ENCODE measurements at regions not wholly inside any gene's neighbourhood (a gene's known extent, or its start where the extent isn't known, plus 50 kb on each side); places are given as distances from the start of the nearest gene placed in this dataset.
A peak's percentile ranks its signal among the peaks of the same experiment; 100 is the strongest.

GRCh38 chr5:3032513-3032912, 281.0 kb upstream of the IRX2 start:
- DNase-seq = no peak

DNA sequence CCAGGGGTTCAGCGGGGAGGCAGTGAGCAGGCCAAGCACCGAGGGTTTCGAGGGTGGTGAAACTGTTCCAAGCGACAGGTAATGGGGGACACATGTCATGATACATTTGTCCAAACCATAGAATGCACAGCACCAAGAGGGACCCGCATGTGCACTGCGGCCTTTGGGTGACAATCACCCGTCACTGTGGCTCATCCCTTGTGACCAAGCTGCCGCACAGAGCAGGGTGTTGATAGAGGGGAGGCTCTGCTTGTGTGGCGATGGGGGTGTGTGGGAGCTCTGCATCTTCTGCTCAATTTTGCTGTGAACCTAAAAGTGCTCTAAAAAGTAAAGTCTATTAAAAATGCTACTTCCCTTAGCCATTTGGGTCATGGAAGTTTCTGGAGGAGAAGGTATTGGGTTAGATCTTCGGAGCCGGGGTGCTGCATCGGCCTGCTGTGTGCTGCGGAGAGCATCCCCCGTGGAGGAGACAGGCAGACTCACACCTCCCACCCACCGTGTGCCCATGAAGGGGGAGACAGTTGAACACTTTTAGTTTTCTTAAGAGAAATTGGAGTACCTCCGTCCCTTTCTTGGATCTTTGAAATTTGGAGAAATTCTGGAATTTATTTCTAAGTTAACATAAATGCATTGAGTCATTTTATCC, 280.4 kb upstream of the IRX2 start:
- no peak for DNase-seq

- no peak for DNase-seq
These were observed 279.2 kb upstream of the IRX2 start for GRCh38 chr5:3030511-3031165.

GRCh38 chr5:3029396-3029795, 277.9 kb upstream of the IRX2 start:
- no peak for DNase-seq

DNA sequence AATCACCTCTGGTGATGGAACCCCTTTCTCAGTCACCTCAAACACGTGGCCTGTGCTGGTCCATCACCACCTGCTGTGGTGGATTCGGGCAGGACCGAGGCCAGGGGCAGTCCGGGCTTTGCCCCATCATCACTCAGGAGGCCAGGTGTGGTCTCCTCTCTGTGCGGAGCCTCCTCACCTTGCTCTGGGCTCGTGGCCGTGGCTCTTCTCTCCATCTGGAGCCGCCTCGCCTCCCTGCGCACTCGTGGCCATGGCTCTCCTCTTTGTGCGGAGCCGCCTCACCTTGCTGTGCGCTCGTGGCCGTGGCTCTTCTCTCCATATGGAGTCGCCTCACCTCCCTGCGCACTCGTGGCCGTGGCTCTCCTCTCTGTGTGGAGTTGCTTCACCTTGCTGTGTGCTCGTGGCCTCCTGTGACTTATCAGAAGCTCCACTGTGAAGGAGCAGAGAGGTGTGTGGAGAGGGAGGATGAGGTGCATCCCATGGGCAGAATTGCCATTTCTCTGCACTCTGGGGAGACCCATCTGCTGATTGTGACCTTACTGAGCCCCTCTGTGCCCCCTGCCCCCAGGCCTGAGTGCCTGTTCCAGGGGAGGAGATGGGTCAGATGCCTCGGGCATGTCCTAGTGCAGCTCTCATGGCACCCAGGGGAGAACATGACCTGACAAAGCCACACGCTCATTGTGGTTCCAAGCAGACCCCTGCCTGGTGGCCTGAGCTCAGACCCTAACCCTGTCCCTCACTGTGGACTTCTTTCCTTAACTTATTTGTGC, 276.6 kb upstream of the IRX2 start:
- no peak for DNase-seq

DNA sequence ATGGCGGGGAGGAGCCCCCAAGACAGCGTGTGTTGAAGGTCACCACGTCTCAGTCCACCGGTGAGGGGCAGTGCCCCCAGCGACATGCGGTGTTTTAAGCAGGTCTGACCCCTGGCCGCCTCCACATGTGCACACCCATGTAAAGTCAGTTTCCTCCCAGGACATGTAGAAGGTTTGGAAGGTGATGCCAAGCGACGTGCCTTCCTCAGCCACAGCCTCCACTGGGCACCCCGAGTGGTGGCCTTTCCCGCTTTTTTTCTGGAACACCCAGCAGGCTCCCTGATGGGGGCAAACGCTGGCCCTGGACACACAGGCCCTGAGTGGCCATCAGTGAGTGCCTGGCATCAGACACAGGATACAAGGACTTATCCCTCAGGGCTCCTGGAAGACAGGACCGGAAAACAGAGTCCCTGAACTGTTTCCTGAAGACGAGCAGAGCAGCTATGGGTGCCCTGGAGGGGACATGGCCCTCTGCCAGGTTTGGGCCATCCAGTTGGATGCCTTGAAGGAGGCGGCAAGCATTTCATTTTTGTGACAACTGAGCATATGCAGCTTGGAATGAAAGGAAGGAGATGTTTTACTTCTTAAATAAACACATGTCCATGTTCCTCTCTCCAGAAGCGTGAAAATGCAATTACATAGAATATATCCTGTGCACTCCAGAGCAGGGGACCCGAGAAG, 275.8 kb upstream of the IRX2 start:
- no peak for DNase-seq

DNA sequence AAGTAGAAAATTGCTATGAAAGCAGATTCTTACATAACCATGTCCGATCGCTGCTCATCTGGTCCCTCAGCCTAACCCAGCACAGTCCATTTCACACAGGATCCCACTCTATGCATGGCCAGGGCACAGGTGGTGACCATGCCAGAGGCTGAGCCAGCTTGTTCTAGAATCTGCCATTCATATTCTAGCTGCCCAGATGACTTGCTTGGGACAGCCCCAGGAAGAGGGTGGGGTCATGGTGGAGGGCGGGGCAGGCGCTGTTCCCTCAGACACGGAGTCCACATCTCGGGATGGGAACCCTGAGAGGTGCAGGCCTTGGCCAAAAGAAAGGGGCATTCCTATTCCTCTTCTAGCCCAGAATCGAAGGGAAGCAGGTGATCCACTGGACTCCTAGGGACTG, 275.2 kb upstream of the IRX2 start:
- DNase-seq = no peak

- no peak for DNase-seq
These were observed 274.6 kb upstream of the IRX2 start for GRCh38 chr5:3026099-3026498.

- DNase-seq = peak; percentile 23
These were observed 273.9 kb upstream of the IRX2 start for GRCh38 chr5:3025392-3025791.

DNA sequence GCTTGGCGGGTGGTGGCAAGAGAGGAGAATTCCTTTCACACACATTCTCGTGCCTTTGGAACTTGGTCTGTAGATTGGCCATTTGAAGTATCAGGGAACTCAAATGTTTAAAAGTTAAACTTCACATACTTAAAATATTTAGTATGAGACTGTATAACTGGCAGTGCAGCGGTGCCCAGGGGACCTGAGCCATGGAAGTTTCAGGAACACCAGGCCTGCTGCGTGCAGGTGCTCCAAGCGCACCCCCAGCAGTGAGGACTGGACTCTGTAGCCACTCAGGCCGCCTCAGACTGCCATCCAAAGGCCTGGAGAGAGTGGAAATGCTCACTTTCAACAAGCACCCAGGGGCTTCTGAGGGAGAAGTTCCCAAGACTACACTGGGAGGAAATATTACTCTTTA, 273.5 kb upstream of the IRX2 start:
- DNase-seq = no peak

- no peak for DNase-seq
These were observed 273.1 kb upstream of the IRX2 start for GRCh38 chr5:3024554-3024953.

DNA sequence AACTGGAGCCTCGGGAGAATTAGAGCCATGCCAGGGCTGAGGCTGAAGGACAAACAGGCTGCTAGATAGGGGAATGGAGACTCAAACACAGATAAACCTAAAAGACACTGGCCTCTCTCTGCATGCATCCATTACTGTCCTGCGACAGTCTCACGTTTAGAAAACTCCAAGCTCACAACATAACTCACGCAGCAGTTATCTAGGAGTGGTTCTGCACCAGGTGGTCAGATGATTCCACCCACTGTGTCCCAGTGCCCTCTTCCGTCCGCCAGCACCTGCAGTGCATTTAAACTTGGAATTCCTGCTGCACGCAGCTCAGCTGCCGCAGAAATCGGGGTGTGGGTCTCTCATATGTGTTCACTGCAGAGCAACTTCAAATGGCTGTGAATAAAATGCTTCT, 272.6 kb upstream of the IRX2 start:
- DNase-seq = no peak

DNA sequence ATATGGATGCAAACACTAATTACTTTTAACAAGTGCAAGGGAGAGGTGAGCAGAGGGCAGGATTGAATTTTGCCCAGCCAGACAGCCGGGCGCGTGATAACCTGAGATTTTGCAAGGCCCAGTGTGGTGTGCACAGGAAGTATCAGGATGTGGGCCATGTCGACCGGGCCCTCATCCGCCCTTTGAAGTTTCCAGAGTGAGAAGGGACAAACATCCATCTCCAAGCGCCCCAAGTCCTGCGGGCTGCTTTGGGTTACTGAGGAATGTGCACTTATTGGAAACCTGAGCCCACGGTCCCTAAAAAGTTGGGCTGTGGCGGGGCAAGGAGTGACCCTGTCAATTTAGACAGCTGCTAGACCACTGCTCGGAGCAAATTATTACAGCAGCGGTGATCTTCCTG, 272.2 kb upstream of the IRX2 start:
- DNase-seq = no peak

GRCh38 chr5:3022665-3023064, 271.2 kb upstream of the IRX2 start:
- DNase-seq = no peak

DNA sequence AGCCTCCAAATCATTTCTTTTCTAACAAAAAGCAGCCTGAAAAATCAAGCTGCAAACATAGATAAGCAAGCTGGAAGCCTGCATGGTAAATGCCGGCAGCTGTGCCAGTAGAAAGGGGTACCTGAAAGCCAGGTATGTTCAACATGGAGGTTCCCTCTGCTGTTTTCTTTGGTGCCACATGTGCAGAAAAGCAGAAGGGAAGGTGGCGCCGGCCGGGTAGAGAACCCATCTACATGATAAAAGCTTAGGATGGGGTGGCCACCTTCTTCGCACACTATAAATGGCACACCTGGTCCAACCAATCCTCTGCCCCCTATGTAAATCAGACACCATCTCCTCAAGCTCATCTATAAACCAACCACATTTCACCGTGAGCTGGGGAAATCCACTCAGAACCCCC, 268.9 kb upstream of the IRX2 start:
- no peak for DNase-seq

- DNase-seq = no peak
These were observed 267.6 kb upstream of the IRX2 start for GRCh38 chr5:3019045-3019444.

GRCh38 chr5:3011764-3012017, 260.2 kb upstream of the IRX2 start:
- DNase-seq = no peak

- DNase-seq = no peak
These were observed 259.7 kb upstream of the IRX2 start for GRCh38 chr5:3010953-3011763.

DNA sequence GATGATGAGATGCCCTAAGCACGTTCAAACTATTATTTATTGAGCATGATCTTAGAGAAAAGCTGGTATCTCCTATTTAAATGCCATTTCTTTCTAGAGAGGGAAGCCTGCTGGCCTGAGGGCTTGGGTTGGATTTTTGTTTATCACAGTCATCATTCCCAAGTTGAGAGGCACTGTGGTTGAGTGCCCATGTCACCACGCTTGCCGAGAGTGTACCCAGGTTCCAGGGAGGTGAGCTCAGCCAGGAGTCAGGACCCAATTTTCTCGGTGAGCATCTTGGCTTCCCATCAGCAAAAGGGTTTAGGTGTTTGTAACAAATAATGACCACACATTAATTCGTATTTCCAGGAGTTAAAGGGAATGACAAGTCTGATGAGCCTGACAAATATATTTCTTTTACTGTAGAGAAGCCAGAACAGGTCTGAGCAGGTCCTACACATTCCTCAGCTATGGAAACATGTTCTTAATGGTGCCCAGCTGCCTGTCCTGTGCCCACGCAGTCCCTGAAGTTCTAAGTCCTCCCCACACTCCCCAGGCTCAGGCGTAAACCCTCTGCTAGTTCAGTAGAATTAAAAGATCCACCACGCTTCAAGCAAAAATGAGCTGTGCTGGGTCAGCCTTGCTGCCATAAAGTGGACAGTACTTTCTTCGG, 258.9 kb upstream of the IRX2 start:
- no peak for DNase-seq

DNA sequence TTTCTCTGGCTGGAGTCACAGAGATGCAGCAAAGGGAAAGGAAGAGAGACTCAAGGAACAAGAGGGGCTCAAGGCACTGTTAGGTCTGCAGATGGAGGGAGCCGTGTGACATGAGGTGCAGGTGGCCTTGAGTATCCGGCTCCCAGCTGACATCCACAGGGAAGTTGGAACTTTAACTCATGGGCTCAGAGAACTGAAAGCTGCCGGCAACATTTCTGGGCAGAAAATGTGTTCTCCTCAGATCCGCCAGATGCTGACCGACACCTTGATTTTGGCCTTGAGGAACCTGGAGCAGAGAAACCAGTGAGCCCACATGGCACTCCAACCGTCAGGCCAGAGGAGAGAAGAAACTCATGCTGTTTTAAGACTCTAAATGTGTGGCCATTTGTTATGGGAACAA, 258.1 kb upstream of the IRX2 start:
- no peak for DNase-seq

- DNase-seq = no peak
These were observed 256.1 kb upstream of the IRX2 start for GRCh38 chr5:3007577-3007976.

DNA sequence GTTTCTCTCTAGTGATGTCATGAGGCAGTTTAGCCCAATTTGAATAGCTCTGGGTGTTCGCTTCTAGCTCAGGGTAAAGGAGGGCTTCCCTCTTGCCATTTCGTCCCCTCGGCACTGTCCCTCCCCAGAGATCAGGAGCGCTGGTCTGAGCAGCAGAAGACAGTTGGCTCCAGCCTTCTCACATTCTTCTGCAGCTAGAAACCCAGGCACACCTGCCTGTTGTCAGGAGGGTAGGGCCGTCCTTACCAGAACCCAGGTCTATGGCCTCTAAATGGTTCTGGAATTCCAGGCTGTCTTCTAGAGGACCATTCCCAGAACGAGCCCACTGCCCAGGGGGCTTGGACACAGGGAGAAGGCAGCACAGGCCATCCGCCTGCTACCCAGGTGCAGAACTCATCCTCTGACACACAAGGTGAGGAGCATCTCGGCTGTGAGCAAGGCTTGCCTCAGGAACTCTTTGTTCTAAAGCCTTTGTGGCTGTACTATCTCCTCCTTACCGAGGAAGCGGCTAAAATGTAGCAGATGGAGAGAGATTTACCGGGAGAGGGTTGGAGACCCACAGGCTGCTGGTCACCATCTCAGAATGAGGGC, 255.6 kb upstream of the IRX2 start:
- no peak for DNase-seq
